Coronary artery (tissue), 2 donors: ENCODE measurements at regions not wholly inside any gene's neighbourhood (a gene's known extent, or its start where the extent isn't known, plus 50 kb on each side); places are given as distances from the start of the nearest gene placed in this dataset.

ENCODE experiments used
- DNase-seq: peaks from one replicate; pipeline ENCODE4 v3.0.0-alpha.2; 2017; ENCODE audit warnings: low spot score
- H3K27ac ChIP-seq, 2 donors: fragments of 200-600 bp; sonication (generic); one replicate each; pipeline ENCODE4 v1.5.1; 2016 to 2019
- H3K4me3 ChIP-seq: fragments of 200-600 bp; sonication (generic); 2 replicates; pipeline ENCODE4 v1.5.1; 2016; ENCODE audit warnings: mild to moderate bottlenecking, moderate library complexity
- CTCF ChIP-seq: fragments of 200-600 bp; sonication (generic); IDR thresholded peaks from one replicate; pipeline ENCODE4 v1.5.1; 2019; ENCODE audit warnings: antibody characterized with exemption

GRCh38 chr10:128596906-128597305, 470.7 kb upstream of the MKI67 start:
- TF ChIP-seq CTCF, result no peak
- Histone ChIP-seq H3K27ac (no peak overlapping the region), H3K4me3 (no peak overlapping the region)
- DNase-seq, result no peak

GRCh38 chr10:128599030-128599429, 472.8 kb upstream of the MKI67 start:
- Histone ChIP-seq H3K27ac (no peak overlapping the region), H3K4me3 (no peak overlapping the region)
- no peak for DNase-seq
- no peak for TF ChIP-seq CTCF

- no peak for DNase-seq
- Histone ChIP-seq H3K4me3 (no peak overlapping the region), H3K27ac (no peak overlapping the region)
- TF ChIP-seq CTCF, result no peak
Measured at GRCh38 chr10:128599538-128599937, 473.3 kb upstream of the MKI67 start.

- no peak overlapping the region for H3K27ac ChIP-seq
- TF ChIP-seq CTCF, result no peak
- no peak overlapping the region for H3K4me3 ChIP-seq
- DNase-seq, result no peak
Measured at GRCh38 chr10:128602183-128602582, 476.0 kb upstream of the MKI67 start.

GRCh38 chr10:128604025-128604424, 477.8 kb upstream of the MKI67 start:
- DNase-seq, result no peak
- Histone ChIP-seq H3K4me3 (no peak overlapping the region), H3K27ac (no peak overlapping the region)
- TF ChIP-seq CTCF, result no peak

GRCh38 chr10:128605180-128605579, 479.0 kb upstream of the MKI67 start:
- Histone ChIP-seq H3K27ac (no peak overlapping the region), H3K4me3 (no peak overlapping the region)
- DNase-seq, result no peak
- TF ChIP-seq CTCF, result no peak

GRCh38 chr10:128606055-128606454, 479.8 kb upstream of the MKI67 start:
- no peak overlapping the region for H3K4me3 ChIP-seq
- no peak for DNase-seq
- H3K27ac ChIP-seq, result no peak overlapping the region
- TF ChIP-seq CTCF, result no peak
